ENCODE measurements at regions not wholly inside any gene's neighbourhood (a gene's known extent, or its start where the extent isn't known, plus 50 kb on each side); places are given as distances from the start of the nearest gene placed in this dataset.

GRCh38 chr13:78201411-78201810, 282.8 kb upstream of the EDNRB start:
- H3K4me3 ChIP-seq (ENCODE audit: low read depth, low read length), result no peak overlapping the region
- no peak for TF ChIP-seq CTCF (IDR thresholded peaks at IDR 0.05; ENCODE audit: control insufficient read depth, extremely low read depth, insufficient read depth)
- DNase-seq (ENCODE audit: low read depth), result no peak

- no peak for TF ChIP-seq CTCF (IDR thresholded peaks at IDR 0.05; ENCODE audit: control insufficient read depth, extremely low read depth, insufficient read depth)
- H3K4me3 ChIP-seq (ENCODE audit: low read depth, low read length), result no peak overlapping the region
- DNase-seq (ENCODE audit: low read depth), result no peak
Measured at GRCh38 chr13:78198821-78199220, 280.2 kb upstream of the EDNRB start.

GRCh38 chr13:78198419-78198818, 279.8 kb upstream of the EDNRB start:
- no peak for DNase-seq (ENCODE audit: low read depth)
- no peak for TF ChIP-seq CTCF (IDR thresholded peaks at IDR 0.05; ENCODE audit: control insufficient read depth, extremely low read depth, insufficient read depth)
- H3K4me3 ChIP-seq (ENCODE audit: low read depth, low read length), result no peak overlapping the region

GRCh38 chr13:78197231-78197630, 278.6 kb upstream of the EDNRB start:
- no peak for TF ChIP-seq CTCF (IDR thresholded peaks at IDR 0.05; ENCODE audit: control insufficient read depth, extremely low read depth, insufficient read depth)
- DNase-seq (ENCODE audit: low read depth), result no peak
- H3K4me3 ChIP-seq (ENCODE audit: low read depth, low read length), result no peak overlapping the region

- no peak for TF ChIP-seq CTCF (IDR thresholded peaks at IDR 0.05; ENCODE audit: control insufficient read depth, extremely low read depth, insufficient read depth)
- no peak for DNase-seq (ENCODE audit: low read depth)
- H3K4me3 ChIP-seq (ENCODE audit: low read depth, low read length), result no peak overlapping the region
Measured at GRCh38 chr13:78194904-78195639, 276.4 kb upstream of the EDNRB start.

- no peak for TF ChIP-seq CTCF (IDR thresholded peaks at IDR 0.05; ENCODE audit: control insufficient read depth, extremely low read depth, insufficient read depth)
- DNase-seq (ENCODE audit: low read depth), result no peak
- no peak overlapping the region for H3K4me3 ChIP-seq (ENCODE audit: low read depth, low read length)
Measured at GRCh38 chr13:78193846-78194245, 275.2 kb upstream of the EDNRB start.

- DNase-seq (ENCODE audit: low read depth), result no peak
- H3K4me3 ChIP-seq (ENCODE audit: low read depth, low read length), result no peak overlapping the region
- no peak for TF ChIP-seq CTCF (IDR thresholded peaks at IDR 0.05; ENCODE audit: control insufficient read depth, extremely low read depth, insufficient read depth)
Measured at GRCh38 chr13:78192716-78193115, 274.1 kb upstream of the EDNRB start.

Measured in LNCaP clone FGC (cell line).